Thyroid gland (tissue), 4 donors: ENCODE measurements at regions not wholly inside any gene's neighbourhood (a gene's known extent, or its start where the extent isn't known, plus 50 kb on each side); places are given as distances from the start of the nearest gene placed in this dataset.

Source experiments
- POLR2A ChIP-seq, 2 donors: fragments of 450-650 bp; IDR thresholded peaks; one replicate each; pipeline ENCODE4 v1.6.1; 2017; ENCODE audit warnings: antibody characterized with exemption in 2 of 2, mild to moderate bottlenecking in 2 of 2, moderate library complexity in 1 of 2
- TF ChIP-seq, protein P1 (sequence below), 6 experiments: fragments of 200-600 bp in 3 of 6; fragments of 450-650 bp in 3 of 6; sonication (generic) in 3 of 6; IDR thresholded peaks; one replicate each; pipeline ENCODE4 v1.5.1; 2016 to 2019; ENCODE audit warnings: antibody characterized with exemption in 6 of 6, mild to moderate bottlenecking in 2 of 6, inconsistent platforms in 1 of 6, moderate library complexity in 1 of 6

DNA sequence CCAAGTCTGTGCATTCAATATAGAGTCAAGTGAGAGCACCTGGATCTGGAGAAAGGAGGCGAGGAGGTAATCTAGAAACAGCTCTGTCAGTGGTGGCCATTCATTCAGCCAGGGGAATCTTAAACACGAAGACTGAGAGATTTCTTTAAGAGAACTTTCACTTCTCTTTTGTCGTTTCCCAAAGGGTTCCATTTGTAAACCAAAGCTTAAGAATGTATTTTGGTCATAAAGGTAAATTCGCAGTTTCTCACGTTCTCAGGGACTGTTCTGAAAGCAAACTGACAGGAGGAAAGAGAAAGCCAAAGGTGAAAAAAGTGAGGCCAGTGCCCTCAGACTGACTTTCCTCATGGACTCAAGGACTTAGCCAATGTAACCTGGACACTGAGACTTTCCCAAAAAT, 513.5 kb downstream of the CMPK2 start:
- no peak for TF ChIP-seq POLR2A (IDR thresholded peaks at IDR 0.05)
- TF ChIP-seq, protein P1, sequence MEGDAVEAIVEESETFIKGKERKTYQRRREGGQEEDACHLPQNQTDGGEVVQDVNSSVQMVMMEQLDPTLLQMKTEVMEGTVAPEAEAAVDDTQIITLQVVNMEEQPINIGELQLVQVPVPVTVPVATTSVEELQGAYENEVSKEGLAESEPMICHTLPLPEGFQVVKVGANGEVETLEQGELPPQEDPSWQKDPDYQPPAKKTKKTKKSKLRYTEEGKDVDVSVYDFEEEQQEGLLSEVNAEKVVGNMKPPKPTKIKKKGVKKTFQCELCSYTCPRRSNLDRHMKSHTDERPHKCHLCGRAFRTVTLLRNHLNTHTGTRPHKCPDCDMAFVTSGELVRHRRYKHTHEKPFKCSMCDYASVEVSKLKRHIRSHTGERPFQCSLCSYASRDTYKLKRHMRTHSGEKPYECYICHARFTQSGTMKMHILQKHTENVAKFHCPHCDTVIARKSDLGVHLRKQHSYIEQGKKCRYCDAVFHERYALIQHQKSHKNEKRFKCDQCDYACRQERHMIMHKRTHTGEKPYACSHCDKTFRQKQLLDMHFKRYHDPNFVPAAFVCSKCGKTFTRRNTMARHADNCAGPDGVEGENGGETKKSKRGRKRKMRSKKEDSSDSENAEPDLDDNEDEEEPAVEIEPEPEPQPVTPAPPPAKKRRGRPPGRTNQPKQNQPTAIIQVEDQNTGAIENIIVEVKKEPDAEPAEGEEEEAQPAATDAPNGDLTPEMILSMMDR (IDR thresholded peaks at IDR 0.05), result no peak
